HG03521 (cell line): ENCODE measurements at regions not wholly inside any gene's neighbourhood (a gene's known extent, or its start where the extent isn't known, plus 50 kb on each side); places are given as distances from the start of the nearest gene placed in this dataset.
"Not testable (repeated sequence)": the region's sequence is repeated elsewhere in the genome, so short reads cannot be mapped to it uniquely, and the experiment has no call there.

ENCODE experiments used
- ATAC-seq: cut with Tn5 transposase; IDR thresholded peaks from one replicate; pipeline ENCODE4 v1.9.1; 2021; ENCODE audit warnings: mild to moderate bottlenecking, moderate library complexity; ENCODE audit not compliant: unreplicated experiment

GRCh38 chr2:88913280-88913679 is 221.8 kb downstream of the RPIA start:
- ATAC-seq = no peak

GRCh38 chr2:88919087-88919738 is 227.7 kb downstream of the RPIA start:
- no peak for ATAC-seq

- not testable (repeated sequence) for ATAC-seq
These were observed 228.9 kb downstream of the RPIA start for GRCh38 chr2:88920399-88920798.

- no peak for ATAC-seq
These were observed 233.1 kb downstream of the RPIA start for GRCh38 chr2:88924533-88924932.

DNA sequence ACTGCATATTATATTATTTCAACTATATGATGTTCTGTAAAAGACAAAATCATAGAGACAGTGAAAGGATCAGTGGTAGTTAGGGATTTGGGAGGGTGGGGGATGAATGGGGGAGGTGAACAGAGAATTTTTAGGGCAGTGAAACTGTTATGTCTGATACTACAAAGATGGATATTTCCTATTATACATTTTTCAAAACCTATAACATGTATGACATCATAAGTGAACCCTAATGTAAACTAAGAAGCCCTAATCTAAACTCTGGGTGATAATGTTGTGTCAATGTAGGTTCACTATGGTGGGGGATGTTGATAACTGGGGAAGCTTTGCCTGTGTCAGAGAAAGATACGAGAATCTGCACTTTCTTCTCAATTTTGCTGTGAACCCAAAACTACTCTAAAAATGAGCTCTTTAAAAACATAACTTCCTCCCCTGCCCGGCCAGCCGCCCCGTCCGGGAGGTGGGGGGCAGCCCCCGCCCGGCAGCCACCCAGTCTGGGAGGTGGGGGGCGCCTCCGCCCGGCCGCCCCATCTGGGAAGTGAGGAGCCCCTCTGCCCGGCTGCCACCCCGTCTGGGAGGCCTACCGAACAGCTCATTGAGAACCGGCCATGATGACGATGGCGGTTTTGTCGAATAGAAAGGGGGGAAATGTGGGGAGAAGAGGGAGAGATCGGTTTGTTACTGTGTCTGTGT is 234.4 kb downstream of the RPIA start:
- ATAC-seq = no peak

GRCh38 chr2:88927128-88927527 is 235.7 kb downstream of the RPIA start:
- ATAC-seq = no peak

- ATAC-seq = no peak
These were observed 239.2 kb downstream of the RPIA start for GRCh38 chr2:88930659-88931058.

DNA sequence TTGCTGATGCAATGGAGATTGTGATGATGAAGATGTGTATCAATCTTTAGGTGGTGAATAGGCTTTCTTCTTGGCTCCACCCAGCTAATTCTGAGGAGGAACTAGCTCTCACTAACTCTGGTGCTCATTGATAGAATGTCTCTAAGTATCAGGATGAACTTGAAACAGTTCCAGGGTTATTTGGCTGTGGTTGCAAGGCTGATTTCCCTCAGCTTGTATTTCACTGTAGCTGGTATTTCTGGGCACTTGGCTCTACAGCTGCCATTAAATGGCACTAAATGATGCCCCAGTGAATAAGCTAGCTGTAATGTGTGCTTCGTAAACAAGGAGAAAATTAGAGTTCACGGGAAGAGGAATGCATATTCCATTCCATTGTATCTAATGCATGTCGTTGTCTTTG is 241.2 kb downstream of the RPIA start:
- ATAC-seq = no peak

GRCh38 chr2:88933091-88933490 is 241.6 kb downstream of the RPIA start:
- ATAC-seq = no peak

DNA sequence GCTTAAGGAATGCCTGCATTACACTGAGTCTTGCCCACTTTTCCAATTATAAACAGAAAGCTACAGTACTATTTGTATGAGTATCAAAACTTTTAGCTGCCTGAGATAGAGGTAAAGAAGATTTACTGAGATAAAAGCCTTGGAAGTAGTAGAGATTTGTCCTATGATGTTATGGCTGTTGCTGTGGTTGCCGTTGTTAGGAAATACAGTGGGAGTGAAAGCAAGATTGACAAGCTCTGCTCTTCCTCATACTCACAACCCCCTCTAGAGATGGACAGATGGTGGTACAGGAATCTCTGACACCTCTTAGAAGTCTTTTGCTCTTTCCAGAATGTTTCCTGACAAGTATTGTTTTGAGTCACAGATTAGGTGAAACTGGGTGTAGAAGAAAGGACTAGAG is 242.5 kb downstream of the RPIA start:
- no peak for ATAC-seq

DNA sequence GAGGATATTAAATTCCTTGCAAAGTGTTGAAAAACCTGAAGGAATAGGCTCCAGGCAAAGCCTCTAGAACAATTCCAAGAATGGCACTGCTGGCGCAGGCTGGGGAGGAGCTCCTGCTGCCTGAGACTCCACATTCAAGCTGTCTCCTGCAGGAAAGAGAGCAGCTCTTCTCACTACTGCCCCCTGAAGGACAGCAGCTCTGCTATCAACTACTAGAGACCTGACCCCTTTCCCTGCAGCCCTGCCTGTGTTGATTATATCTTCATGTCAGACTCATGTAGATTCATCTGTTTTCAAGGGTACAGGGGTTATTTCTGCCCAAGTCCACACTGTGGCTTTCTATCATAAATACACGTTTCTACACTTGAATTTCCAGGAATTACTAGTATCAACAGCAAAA is 249.7 kb downstream of the RPIA start:
- not testable (repeated sequence) for ATAC-seq

DNA sequence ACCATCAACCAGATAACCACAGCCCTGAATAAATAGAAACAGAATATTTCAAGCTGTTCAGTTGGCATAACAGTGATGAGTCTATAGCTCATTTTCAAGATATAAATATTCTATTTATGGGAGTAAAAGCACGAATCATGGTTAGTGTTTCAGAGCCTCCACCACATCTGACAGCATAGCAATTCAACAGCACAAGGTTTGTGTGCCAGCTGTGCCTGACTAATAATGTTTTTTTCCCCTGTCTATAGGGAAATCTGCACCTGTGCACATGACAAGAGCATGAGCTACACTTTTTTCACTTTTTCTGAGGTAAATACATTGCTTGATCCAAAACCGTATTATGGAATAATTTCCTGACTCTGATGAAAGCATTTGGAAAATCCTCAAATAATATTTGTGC is 251.3 kb downstream of the RPIA start:
- ATAC-seq = no peak

GRCh38 chr2:88949336-88949735 is 257.9 kb downstream of the RPIA start:
- no peak for ATAC-seq

DNA sequence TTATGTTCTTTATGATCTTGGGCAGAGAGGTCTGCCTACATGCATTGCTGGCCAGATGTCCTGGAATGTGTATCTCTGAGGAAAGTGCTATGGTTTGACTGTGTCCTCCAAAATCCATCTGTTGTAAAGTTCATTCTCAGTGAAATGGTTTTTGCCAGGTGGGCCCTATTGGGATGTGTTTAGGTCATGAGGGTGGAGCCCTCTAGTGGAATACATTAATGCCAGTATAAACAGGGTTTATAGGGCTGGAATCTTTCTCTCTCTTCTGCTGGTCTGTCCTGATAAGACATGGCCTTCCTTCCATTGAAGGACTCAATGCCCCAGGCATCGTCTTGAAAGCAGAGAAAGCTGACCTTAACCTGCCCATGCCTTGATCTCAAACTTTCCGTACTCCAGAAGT is 258.5 kb downstream of the RPIA start:
- no peak for ATAC-seq

- ATAC-seq = no peak
These were observed 264.1 kb downstream of the RPIA start for GRCh38 chr2:88955607-88956006.

DNA sequence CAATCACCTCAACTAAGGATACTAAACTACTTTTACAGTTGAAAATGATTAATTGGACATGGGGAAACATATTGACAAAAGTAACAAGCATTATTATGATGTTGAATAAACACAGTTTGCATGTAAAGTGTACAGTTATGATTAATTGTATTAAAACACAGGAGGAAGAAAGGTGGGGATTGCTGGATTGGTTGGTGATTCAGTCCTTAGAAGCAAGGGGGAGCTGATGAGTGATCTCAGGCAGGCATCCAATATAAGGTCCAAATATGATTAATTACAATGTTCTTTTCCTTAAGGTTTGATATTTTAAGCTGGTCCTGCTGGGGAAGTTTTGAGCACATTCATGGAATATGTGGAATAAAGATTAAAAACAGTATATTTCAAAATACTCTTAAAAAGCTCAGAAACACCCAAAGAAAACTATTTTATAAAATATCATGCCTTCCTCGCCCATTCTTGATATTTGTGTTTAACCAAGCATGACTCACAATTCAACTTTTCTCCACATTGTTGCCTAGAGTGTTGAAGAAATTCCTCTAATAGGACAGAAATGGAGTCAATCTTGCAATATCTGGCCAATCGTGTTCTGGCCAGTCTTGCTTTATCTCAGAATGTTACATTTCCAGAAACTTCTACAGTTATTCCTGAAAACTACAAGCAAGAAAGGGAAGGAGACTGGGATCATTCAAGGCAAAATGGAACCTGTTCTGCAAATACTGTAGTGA is 268.2 kb downstream of the RPIA start:
- ATAC-seq = no peak

- not testable (repeated sequence) for ATAC-seq
These were observed 269.9 kb downstream of the RPIA start for GRCh38 chr2:88961323-88961722.

GRCh38 chr2:88967844-88968243 is 276.4 kb downstream of the RPIA start:
- ATAC-seq = no peak

DNA sequence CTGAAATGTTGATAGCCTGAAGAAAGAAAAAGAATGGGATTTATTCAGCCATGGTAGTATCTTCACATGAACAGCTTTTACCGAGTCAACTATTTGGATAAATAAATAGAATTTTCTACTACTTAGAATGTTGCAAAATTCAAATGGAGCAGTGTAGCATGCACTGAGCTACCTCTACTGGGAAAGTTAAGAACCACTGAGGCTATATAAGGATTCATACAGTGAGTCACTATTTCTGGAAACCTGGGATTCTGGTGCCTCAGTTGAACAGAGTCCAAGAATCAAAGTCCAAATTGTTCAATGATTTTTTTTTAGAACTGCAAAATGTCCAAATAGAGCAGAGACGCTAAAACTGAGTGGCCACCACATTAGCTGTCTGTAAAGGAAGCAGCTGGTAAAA is 286.5 kb downstream of the RPIA start:
- not testable (repeated sequence) for ATAC-seq

GRCh38 chr2:88978446-88978845 is 287.0 kb downstream of the RPIA start:
- ATAC-seq = not testable (repeated sequence)

GRCh38 chr2:88984079-88984478 is 292.6 kb downstream of the RPIA start:
- not testable (repeated sequence) for ATAC-seq

- ATAC-seq = not testable (repeated sequence)
These were observed 295.4 kb downstream of the RPIA start for GRCh38 chr2:88986721-88987330.
